GM23338 (cell line): ENCODE measurements at regions not wholly inside any gene's neighbourhood (a gene's known extent, or its start where the extent isn't known, plus 50 kb on each side); places are given as distances from the start of the nearest gene placed in this dataset.

Experiments used
- ATAC-seq: fragments of 200-7000 bp; cut with Tn5 transposase; 3 replicates; pipeline ENCODE4 v1.9.1; 2020
- DNase-seq: peaks from one replicate; pipeline ENCODE4 v3.0.0-alpha.2; 2015; ENCODE audit warnings: low spot score
- H2AFZ ChIP-seq: fragments of 200-600 bp; sonication (generic); 2 replicates; pipeline ENCODE4 v1.8.0; 2016; ENCODE audit warnings: antibody characterized with exemption, mild to moderate bottlenecking, moderate library complexity
- H3F3A ChIP-seq: fragments of 200-600 bp; sonication (generic); replicated peaks from 2 replicates; pipeline ENCODE4 v1.8.0; 2017; ENCODE audit warnings: antibody characterized with exemption, mixed run types, low read depth
- H3K27ac ChIP-seq: fragments of 200-600 bp; sonication (generic); 2 replicates; pipeline ENCODE4 v1.6.1; 2016; ENCODE audit warnings: low read depth
- H3K27me3 ChIP-seq: fragments of 200-600 bp; sonication (generic); 2 replicates; pipeline ENCODE4 v1.8.0; 2016; ENCODE audit warnings: mild to moderate bottlenecking, mixed run types, moderate library complexity; ENCODE audit not compliant: insufficient read depth
- H3K36me3 ChIP-seq: fragments of 200-600 bp; sonication (generic); 2 replicates; pipeline ENCODE4 v1.8.0; 2016; ENCODE audit warnings: mild to moderate bottlenecking; ENCODE audit not compliant: insufficient read depth
- H3K4me1 ChIP-seq: fragments of 200-600 bp; sonication (generic); 2 replicates; pipeline ENCODE4 v1.8.0; 2016; ENCODE audit warnings: mild to moderate bottlenecking, moderate library complexity; ENCODE audit not compliant: insufficient read depth
- H3K4me2 ChIP-seq: fragments of 200-600 bp; sonication (generic); 2 replicates; pipeline ENCODE4 v1.7.1; 2017; ENCODE audit warnings: mixed run types
- H3K4me3 ChIP-seq: fragments of 200-600 bp; sonication (generic); 2 replicates; pipeline ENCODE4 v1.6.1; 2016; ENCODE audit warnings: mixed run types
- H3K79me2 ChIP-seq: fragments of 200-600 bp; sonication (generic); replicated peaks from 2 replicates; pipeline ENCODE4 v1.8.0; 2017; ENCODE audit warnings: mild to moderate bottlenecking; ENCODE audit not compliant: insufficient read depth
- H3K9me2 ChIP-seq: fragments of 200-600 bp; sonication (generic); 2 replicates; pipeline ENCODE4 v1.8.0; 2017; ENCODE audit not compliant: insufficient read depth
- H4K20me1 ChIP-seq: fragments of 200-600 bp; sonication (generic); replicated peaks from 2 replicates; pipeline ENCODE4 v1.8.0; 2017; ENCODE audit warnings: mild to moderate bottlenecking; ENCODE audit not compliant: insufficient read depth
- H3K27ac Mint-ChIP-seq: 2 replicates; pipeline ENCODE4 v1.8.0; 2020; ENCODE audit warnings: inconsistent platforms, mild to moderate bottlenecking, moderate library complexity, mixed read lengths
- H3K27me3 Mint-ChIP-seq: 3 replicates; pipeline ENCODE4 v1.8.0; 2022; ENCODE audit warnings: low read depth, mild to moderate bottlenecking, moderate library complexity, mixed read lengths, inconsistent platforms; ENCODE audit not compliant: insufficient read depth, poor library complexity
- H3K36me3 Mint-ChIP-seq: 3 replicates; pipeline ENCODE4 v1.8.0; 2021; ENCODE audit warnings: low read depth, mild to moderate bottlenecking, inconsistent platforms, moderate library complexity, mixed read lengths
- H3K4me1 Mint-ChIP-seq: 3 replicates; pipeline ENCODE4 v1.8.0; 2020; ENCODE audit warnings: mild to moderate bottlenecking, inconsistent platforms, mixed read lengths
- H3K4me3 Mint-ChIP-seq: 3 replicates; pipeline ENCODE4 v1.8.0; 2021; ENCODE audit warnings: moderate library complexity, mild to moderate bottlenecking, inconsistent platforms, mixed read lengths
- H3K9me3 Mint-ChIP-seq: 3 replicates; pipeline ENCODE4 v1.8.0; 2020; ENCODE audit warnings: moderate library complexity, mild to moderate bottlenecking, inconsistent platforms, mixed read lengths
- EZH2 ChIP-seq: fragments of 200-600 bp; sonication (generic); IDR thresholded peaks from one replicate; pipeline ENCODE4 v1.8.0; 2017; ENCODE audit warnings: antibody characterized with exemption, mild to moderate bottlenecking, low read depth; ENCODE audit not compliant: unreplicated experiment
- EZH2phosphoT487 ChIP-seq: fragments of 200-600 bp; sonication (generic); IDR thresholded peaks from one replicate; pipeline ENCODE4 v1.8.1; 2018; ENCODE audit warnings: antibody characterized with exemption; ENCODE audit not compliant: unreplicated experiment
- JUNB ChIP-seq: IDR thresholded peaks from one replicate; pipeline ENCODE4 v1.6.1; 2016; ENCODE audit warnings: antibody characterized with exemption; ENCODE audit not compliant: unreplicated experiment
- NANOG ChIP-seq: IDR thresholded peaks from 2 replicates; pipeline ENCODE4 v1.6.1; 2016; ENCODE audit warnings: antibody characterized with exemption, borderline replicate concordance
- POLR2AphosphoS5 ChIP-seq: IDR thresholded peaks from 2 replicates; pipeline ENCODE4 v1.6.1; 2016; ENCODE audit warnings: antibody characterized with exemption, low read depth
- ZNF331 ChIP-seq: fragments of 250-450 bp; sonication (Bioruptor Pico); IDR thresholded peaks from 2 replicates; pipeline ENCODE4 v1.5.0; 2020; ENCODE audit warnings: low read depth, mild to moderate bottlenecking, moderate library complexity
- TF ChIP-seq, protein P1 (sequence below): fragments of 250-450 bp; sonication (Bioruptor Pico); IDR thresholded peaks from 2 replicates; pipeline ENCODE4 v1.5.0; 2020; ENCODE audit warnings: mild to moderate bottlenecking, moderate library complexity
- TF ChIP-seq, protein P2 (sequence below): IDR thresholded peaks from one replicate; pipeline ENCODE4 v1.6.1; 2018; ENCODE audit warnings: antibody characterized with exemption; ENCODE audit not compliant: unreplicated experiment
- TF ChIP-seq, protein P3 (sequence below), 2 experiments: fragments of 200-600 bp in 1 of 2; sonication (generic) in 1 of 2; conservative IDR thresholded peaks; 2 replicates each; pipeline versions ENCODE4 v1.5.1 to v1.6.1; 2016 to 2017; ENCODE audit warnings: antibody characterized with exemption in 2 of 2, low read depth in 2 of 2, mild to moderate bottlenecking in 2 of 2, moderate library complexity in 1 of 2
- TF ChIP-seq, protein P4 (sequence below): IDR thresholded peaks from 2 replicates; pipeline ENCODE4 v1.6.1; 2016; ENCODE audit warnings: antibody characterized with exemption

DNA sequence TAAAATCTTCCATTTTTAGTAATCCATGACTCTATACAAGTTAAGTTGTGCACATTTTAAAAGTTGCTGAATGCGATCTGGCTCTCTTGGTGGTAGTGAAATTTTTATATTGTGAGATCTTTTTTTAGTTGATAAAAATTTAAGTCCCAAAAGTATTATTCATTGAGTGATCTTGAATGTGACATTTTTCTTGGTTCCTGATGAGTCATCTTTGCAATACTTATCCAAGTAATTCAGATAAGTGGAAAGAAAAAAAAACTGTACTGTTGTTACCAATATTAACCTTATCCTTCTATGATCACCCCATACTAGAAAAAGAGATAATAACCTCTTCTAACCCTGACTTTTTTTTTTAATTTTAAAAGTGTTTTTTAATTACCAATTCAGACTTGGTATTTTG lies 601.3 kb downstream of the PSAT1 start:
- H3K27ac Mint-ChIP-seq: no peak overlapping the region
- H3K27ac ChIP-seq: no peak overlapping the region
- no peaks in the 10 kb centered on the region for H3F3A ChIP-seq
- no peak for ATAC-seq
- H3K36me3 ChIP-seq: no peaks in the 10 kb centered on the region
- no peaks in the 10 kb centered on the region for H3K27me3 ChIP-seq
- H3K27me3 Mint-ChIP-seq: no peaks in the 10 kb centered on the region
- no peak overlapping the region for H3K4me3 ChIP-seq
- H3K79me2 ChIP-seq: no peaks in the 10 kb centered on the region
- no peak overlapping the region for H3K4me3 Mint-ChIP-seq
- no peaks in the 10 kb centered on the region; the same call in 1 of the 2 replicates for H3K9me2 ChIP-seq
- no peaks in the 10 kb centered on the region for H3K9me3 Mint-ChIP-seq
- peaks cover 11% of the 10 kb centered on the region for H3K4me1 Mint-ChIP-seq
- H4K20me1 ChIP-seq: no peaks in the 10 kb centered on the region
- no peak overlapping the region for H2AFZ ChIP-seq
- H3K36me3 Mint-ChIP-seq: no peaks in the 10 kb centered on the region
- H3K4me1 ChIP-seq: peaks cover 5% of the 10 kb centered on the region; the same call in 1 of the 2 replicates
- TF ChIP-seq, protein P1, sequence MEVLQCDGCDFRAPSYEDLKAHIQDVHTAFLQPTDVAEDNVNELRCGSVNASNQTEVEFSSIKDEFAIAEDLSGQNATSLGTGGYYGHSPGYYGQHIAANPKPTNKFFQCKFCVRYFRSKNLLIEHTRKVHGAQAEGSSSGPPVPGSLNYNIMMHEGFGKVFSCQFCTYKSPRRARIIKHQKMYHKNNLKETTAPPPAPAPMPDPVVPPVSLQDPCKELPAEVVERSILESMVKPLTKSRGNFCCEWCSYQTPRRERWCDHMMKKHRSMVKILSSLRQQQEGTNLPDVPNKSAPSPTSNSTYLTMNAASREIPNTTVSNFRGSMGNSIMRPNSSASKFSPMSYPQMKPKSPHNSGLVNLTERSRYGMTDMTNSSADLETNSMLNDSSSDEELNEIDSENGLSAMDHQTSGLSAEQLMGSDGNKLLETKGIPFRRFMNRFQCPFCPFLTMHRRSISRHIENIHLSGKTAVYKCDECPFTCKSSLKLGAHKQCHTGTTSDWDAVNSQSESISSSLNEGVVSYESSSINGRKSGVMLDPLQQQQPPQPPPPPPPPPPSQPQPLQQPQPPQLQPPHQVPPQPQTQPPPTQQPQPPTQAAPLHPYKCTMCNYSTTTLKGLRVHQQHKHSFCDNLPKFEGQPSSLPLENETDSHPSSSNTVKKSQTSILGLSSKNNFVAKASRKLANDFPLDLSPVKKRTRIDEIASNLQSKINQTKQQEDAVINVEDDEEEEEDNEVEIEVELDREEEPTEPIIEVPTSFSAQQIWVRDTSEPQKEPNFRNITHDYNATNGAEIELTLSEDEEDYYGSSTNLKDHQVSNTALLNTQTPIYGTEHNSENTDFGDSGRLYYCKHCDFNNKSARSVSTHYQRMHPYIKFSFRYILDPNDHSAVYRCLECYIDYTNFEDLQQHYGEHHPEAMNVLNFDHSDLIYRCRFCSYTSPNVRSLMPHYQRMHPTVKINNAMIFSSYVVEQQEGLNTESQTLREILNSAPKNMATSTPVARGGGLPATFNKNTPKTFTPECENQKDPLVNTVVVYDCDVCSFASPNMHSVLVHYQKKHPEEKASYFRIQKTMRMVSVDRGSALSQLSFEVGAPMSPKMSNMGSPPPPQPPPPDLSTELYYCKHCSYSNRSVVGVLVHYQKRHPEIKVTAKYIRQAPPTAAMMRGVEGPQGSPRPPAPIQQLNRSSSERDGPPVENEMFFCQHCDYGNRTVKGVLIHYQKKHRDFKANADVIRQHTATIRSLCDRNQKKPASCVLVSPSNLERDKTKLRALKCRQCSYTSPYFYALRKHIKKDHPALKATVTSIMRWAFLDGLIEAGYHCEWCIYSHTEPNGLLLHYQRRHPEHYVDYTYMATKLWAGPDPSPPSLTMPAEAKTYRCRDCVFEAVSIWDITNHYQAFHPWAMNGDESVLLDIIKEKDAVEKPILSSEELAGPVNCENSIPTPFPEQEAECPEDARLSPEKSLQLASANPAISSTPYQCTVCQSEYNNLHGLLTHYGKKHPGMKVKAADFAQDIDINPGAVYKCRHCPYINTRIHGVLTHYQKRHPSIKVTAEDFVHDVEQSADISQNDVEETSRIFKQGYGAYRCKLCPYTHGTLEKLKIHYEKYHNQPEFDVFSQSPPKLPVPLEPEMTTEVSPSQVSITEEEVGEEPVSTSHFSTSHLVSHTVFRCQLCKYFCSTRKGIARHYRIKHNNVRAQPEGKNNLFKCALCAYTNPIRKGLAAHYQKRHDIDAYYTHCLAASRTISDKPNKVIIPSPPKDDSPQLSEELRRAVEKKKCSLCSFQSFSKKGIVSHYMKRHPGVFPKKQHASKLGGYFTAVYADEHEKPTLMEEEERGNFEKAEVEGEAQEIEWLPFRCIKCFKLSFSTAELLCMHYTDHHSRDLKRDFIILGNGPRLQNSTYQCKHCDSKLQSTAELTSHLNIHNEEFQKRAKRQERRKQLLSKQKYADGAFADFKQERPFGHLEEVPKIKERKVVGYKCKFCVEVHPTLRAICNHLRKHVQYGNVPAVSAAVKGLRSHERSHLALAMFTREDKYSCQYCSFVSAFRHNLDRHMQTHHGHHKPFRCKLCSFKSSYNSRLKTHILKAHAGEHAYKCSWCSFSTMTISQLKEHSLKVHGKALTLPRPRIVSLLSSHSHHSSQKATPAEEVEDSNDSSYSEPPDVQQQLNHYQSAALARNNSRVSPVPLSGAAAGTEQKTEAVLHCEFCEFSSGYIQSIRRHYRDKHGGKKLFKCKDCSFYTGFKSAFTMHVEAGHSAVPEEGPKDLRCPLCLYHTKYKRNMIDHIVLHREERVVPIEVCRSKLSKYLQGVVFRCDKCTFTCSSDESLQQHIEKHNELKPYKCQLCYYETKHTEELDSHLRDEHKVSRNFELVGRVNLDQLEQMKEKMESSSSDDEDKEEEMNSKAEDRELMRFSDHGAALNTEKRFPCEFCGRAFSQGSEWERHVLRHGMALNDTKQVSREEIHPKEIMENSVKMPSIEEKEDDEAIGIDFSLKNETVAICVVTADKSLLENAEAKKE: no peak
- TF ChIP-seq POLR2AphosphoS5 (no peak), EZH2 (no peak), NANOG (no peak), EZH2phosphoT487 (no peak)
- no peak for DNase-seq
- H3K4me2 ChIP-seq: no peak overlapping the region

DNA sequence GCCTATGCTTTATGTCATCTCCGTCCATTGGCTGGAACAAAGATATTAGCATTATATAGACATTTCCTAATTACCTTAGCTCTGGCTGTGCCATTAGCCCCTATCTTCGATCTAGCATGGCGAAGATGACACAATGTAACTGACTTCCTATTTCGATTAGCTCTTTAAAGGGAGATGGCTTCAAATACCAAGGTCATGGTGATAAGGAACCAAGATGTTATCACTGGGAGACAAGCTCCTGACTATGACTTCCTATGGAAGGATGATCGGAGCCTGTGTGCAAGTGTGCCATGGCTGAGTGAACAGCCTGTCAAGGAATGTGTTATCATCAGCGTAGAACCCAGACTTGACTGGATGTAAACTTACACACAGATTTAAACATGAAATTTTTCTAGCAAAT lies 602.1 kb downstream of the PSAT1 start:
- Histone ChIP-seq H3K4me3 (no peak overlapping the region), H3K36me3 (no peaks in the 10 kb centered on the region), H3K79me2 (no peaks in the 10 kb centered on the region), H4K20me1 (no peaks in the 10 kb centered on the region), H2AFZ (no peak overlapping the region), H3K4me2 (no peak overlapping the region), H3F3A (no peaks in the 10 kb centered on the region), H3K9me2 (no peaks in the 10 kb centered on the region), H3K4me1 (peaks cover 5% of the 10 kb centered on the region; the same call in 1 of the 2 replicates), H3K27ac (no peak overlapping the region), H3K27me3 (no peaks in the 10 kb centered on the region)
- Mint-ChIP-seq H3K9me3 (no peaks in the 10 kb centered on the region), H3K4me3 (no peak overlapping the region), H3K27me3 (no peaks in the 10 kb centered on the region), H3K4me1 (peaks cover 9% of the 10 kb centered on the region; the same call in 2 of the 3 replicates), H3K27ac (no peak overlapping the region), H3K36me3 (no peaks in the 10 kb centered on the region)
- DNase-seq (no peak), ATAC-seq (no peak)
- TF ChIP-seq JUNB (no peak), EZH2phosphoT487 (no peak), ZNF331 (CRISPR knock-in tag) (no peak), EZH2 (no peak)
- TF ChIP-seq, protein P2, sequence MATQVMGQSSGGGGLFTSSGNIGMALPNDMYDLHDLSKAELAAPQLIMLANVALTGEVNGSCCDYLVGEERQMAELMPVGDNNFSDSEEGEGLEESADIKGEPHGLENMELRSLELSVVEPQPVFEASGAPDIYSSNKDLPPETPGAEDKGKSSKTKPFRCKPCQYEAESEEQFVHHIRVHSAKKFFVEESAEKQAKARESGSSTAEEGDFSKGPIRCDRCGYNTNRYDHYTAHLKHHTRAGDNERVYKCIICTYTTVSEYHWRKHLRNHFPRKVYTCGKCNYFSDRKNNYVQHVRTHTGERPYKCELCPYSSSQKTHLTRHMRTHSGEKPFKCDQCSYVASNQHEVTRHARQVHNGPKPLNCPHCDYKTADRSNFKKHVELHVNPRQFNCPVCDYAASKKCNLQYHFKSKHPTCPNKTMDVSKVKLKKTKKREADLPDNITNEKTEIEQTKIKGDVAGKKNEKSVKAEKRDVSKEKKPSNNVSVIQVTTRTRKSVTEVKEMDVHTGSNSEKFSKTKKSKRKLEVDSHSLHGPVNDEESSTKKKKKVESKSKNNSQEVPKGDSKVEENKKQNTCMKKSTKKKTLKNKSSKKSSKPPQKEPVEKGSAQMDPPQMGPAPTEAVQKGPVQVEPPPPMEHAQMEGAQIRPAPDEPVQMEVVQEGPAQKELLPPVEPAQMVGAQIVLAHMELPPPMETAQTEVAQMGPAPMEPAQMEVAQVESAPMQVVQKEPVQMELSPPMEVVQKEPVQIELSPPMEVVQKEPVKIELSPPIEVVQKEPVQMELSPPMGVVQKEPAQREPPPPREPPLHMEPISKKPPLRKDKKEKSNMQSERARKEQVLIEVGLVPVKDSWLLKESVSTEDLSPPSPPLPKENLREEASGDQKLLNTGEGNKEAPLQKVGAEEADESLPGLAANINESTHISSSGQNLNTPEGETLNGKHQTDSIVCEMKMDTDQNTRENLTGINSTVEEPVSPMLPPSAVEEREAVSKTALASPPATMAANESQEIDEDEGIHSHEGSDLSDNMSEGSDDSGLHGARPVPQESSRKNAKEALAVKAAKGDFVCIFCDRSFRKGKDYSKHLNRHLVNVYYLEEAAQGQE: no peak
- TF ChIP-seq, protein P3, sequence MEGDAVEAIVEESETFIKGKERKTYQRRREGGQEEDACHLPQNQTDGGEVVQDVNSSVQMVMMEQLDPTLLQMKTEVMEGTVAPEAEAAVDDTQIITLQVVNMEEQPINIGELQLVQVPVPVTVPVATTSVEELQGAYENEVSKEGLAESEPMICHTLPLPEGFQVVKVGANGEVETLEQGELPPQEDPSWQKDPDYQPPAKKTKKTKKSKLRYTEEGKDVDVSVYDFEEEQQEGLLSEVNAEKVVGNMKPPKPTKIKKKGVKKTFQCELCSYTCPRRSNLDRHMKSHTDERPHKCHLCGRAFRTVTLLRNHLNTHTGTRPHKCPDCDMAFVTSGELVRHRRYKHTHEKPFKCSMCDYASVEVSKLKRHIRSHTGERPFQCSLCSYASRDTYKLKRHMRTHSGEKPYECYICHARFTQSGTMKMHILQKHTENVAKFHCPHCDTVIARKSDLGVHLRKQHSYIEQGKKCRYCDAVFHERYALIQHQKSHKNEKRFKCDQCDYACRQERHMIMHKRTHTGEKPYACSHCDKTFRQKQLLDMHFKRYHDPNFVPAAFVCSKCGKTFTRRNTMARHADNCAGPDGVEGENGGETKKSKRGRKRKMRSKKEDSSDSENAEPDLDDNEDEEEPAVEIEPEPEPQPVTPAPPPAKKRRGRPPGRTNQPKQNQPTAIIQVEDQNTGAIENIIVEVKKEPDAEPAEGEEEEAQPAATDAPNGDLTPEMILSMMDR (conservative IDR thresholded peaks at IDR 0.05; ENCODE audit: low read depth in 2 of 2): no peak
- TF ChIP-seq, protein P4, sequence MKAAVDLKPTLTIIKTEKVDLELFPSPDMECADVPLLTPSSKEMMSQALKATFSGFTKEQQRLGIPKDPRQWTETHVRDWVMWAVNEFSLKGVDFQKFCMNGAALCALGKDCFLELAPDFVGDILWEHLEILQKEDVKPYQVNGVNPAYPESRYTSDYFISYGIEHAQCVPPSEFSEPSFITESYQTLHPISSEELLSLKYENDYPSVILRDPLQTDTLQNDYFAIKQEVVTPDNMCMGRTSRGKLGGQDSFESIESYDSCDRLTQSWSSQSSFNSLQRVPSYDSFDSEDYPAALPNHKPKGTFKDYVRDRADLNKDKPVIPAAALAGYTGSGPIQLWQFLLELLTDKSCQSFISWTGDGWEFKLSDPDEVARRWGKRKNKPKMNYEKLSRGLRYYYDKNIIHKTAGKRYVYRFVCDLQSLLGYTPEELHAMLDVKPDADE: no peak
